ENCODE measurements at regions not wholly inside any gene's neighbourhood (a gene's known extent, or its start where the extent isn't known, plus 50 kb on each side); places are given as distances from the start of the nearest gene placed in this dataset.

DNA sequence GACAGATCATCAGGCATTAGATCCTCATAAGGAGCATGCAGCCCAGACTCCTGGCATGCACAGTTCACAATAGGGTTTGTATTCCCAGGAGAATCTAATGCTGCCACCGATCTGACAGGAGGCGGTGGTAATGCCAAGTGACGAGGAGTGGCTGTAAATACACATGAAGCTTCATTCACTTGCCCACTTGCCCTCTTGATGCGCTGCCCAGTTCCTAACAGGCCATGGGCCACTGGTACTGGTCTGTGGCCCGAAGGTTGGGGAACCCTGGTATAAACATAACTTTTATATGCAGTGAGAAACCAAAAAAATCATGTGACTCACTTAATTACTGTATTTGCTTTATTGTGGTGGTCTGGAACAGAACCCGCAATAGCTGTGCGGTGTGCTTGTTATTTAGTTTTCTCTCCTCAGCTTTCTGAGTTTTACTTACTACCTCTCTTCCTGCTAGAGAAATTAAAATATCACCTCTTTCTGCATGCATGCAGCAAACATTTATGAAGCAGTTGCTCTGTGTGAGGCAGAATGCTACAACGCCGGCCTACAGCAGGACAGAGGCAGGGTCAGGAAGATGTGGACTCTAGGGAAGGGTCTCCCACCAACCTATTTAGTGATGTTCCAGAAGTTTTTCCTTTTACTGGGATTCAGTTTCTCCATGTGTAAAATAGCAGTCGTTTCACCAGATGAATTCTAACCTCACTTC is 151.3 kb downstream of the MAF start:
- DNase-seq (ENCODE audit: insufficient read length, low spot score) (no peak), FAIRE-seq (no peak)

DNA sequence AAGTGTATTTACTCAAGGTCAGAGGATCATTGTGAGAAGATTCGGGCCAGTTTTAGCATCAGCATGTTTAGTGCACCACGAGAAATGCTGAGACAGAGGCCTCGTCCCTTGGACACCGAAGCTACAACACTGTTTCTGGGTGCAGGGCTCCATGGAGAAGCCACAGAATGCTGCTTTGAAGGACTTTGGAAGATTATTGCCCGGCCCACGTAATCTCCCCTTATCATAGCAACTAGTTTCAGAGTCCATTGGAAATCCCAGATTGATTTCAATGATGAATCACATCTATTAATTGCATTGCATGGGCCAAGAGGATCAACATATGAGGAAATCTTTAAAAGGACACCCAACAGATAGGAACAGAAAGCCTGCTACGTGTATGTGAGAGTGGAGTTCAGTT is 156.0 kb downstream of the MAF start:
- DNase-seq (ENCODE audit: insufficient read length, low spot score) (no peak), FAIRE-seq (no peak)

DNA sequence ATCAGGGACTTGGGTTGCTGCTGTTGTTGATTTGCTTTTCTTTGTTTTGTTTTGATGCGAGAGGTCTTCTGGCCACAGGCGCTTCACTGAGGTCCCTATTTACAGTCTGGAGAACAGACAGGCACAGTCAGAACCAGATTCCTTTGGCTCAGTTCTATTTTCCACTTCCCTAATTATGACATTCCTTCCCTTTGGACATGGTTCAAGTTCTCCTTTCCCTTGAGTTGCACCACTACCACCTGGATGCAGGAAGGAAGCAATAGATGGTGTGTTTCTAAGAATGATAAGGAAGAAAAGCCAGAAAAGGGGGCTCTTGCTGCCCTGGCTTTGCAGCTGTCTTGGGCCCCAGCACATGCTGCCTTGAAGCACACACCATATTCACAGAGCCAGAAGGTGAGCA is 160.6 kb downstream of the MAF start:
- DNase-seq (ENCODE audit: insufficient read length, low spot score) (no peak), FAIRE-seq (no peak)

DNA sequence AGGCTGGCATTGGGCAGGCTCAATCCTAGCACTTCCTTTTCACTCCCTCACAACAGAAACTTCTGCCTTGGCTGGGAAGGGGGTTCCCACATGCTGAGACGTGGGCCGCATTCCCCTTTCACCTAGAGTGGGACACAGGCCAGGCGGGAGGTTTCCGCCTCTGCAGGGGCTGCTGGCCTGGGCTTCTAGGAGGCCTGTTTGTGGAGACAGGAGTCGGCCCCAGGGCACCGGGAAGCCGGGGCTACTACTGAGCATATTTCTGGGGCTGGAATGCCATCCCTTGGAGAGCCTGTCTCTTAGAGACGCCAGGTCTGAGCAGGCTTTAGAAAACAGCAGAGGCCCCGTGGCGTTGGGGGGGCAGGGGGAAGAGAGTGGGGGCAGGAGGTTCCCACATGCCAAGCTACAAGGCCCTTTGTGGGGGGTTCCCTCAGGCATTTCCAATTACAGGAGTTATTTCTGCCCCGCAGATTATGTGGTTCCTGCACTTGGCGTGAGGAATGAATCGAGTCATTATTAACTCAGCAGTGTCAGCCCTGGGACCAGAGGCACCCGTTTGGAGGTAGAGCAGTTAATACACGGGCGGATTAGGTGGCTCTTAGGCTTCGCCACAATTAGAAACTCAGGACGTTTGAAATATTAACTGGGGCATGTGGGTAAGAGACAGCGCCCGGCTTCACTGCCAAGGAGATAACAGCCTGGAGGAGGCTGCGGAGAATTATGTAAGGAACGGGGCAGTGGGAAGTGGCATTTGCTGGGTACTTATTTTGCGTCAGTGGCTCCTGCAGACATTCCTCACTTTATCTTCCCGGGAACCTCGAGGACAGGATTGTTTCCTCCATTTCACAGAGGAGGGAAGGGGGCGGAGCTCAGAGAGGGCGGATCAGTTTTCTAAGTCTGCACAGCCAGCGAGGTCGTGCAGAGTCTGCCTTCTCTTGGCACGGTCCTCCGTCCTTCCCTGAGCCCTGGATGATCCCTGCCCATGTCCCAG is 162.5 kb downstream of the MAF start:
- FAIRE-seq (no peak), DNase-seq (ENCODE audit: insufficient read length, low spot score) (no peak)

DNA sequence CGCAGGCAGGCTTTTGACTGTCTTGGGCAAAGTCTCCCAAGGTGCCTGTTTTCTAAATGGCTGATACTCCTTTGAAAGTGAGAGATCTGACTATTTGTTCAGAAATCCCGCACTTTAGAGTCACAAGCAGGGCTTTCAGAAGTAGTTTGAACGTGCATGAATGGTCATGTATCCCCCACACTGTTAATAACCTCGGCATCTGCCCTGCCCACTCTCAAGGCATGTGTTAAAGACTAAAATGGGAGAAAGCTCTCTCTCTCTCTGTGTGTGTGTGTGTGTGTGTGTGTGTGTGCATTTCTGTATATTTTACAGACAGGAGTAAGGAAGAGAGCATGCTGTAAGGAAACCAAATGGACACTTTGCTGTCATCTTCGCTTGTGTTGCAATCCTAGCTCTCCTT is 163.7 kb downstream of the MAF start:
- DNase-seq (ENCODE audit: insufficient read length, low spot score) (no peak), FAIRE-seq (no peak)

DNA sequence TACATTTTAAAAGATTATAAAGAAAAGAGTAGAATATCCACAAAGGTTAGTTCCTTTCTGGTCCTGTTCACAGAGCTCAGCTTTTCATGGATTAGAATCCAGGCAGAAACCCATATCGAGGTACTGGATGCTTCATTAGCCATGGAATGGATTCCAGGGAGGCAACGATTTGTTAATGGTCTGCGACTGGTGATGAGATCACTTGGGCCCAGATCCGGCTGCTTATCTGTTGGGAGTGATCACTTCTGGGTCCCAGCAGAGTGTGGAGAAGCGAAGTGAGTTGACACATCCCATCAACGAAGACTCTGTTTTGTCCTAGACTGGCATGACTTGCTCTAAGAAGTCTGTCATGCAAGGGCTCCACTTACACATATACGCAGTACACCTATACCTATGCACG is 165.8 kb downstream of the MAF start:
- FAIRE-seq = no peak

DNA sequence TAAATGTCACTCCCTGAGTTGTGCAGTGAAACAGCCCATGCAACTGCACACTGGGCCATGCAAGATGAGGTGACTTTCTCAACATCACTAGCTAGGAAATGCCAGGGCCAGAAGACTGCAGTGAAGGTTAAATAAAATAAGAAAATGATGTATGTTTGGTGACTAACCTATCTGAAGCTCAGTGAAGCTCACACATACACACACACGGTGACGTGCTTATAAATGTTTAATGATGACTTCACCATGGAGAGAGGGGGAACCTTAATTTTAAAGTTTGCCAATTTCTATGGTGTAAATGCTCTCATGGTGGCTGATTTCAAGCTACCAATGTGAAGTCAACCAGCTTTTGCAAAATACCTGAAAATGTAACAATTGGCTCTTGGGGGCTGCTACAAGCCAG is 166.4 kb downstream of the MAF start:
- FAIRE-seq = no peak
- DNase-seq (ENCODE audit: insufficient read length, low spot score) = no peak

More for the DNA sequence above, 165.8 kb downstream of the MAF start:
- no peak for DNase-seq (ENCODE audit: insufficient read length, low spot score)

DNA sequence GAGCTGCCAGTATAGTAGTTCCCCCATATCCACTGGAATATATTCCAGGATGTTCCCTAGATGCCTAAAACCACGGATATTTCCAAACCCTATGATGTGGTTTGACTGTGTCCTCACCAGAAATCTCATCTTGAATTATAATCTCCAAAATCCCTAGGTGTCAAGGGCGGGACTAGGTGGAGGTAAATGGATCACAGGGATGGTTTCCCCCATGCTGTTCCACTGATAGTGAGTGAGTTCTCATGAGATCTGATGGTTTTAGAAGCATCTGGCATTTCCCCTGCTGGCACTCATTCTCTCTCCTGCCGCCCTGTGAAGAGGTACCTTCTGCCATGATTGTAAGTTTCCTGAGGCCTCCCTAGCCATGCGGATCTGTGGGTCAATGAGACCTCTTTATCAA is 168.6 kb downstream of the MAF start:
- no peak for DNase-seq (ENCODE audit: insufficient read length, low spot score)
- FAIRE-seq = no peak

DNA sequence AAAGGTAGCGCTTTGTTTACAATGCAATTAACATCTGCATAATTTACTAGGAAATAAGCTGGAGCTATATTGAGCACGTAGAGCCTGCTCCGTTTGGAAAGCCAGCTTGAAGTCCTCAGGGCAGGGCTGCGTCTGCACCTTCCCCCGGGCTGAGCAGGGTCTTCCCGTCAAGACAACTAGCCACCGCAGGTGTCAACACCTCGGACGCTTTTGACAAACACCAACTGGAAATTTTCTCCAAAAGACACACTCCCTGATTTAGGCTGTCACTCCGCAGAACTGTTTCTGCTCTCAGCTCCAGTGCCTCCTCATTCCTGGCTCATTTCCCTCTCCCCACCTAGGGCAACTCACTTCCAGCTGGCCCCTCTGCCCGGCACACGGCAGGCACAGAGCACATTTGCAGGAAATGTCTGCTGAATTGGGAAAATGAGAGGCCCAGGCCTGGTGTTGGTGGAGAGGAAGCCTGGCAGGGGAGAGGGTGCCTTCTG is 170.3 kb downstream of the MAF start:
- DNase-seq (ENCODE audit: insufficient read length, low spot score) (no peak), FAIRE-seq (no peak)

DNA sequence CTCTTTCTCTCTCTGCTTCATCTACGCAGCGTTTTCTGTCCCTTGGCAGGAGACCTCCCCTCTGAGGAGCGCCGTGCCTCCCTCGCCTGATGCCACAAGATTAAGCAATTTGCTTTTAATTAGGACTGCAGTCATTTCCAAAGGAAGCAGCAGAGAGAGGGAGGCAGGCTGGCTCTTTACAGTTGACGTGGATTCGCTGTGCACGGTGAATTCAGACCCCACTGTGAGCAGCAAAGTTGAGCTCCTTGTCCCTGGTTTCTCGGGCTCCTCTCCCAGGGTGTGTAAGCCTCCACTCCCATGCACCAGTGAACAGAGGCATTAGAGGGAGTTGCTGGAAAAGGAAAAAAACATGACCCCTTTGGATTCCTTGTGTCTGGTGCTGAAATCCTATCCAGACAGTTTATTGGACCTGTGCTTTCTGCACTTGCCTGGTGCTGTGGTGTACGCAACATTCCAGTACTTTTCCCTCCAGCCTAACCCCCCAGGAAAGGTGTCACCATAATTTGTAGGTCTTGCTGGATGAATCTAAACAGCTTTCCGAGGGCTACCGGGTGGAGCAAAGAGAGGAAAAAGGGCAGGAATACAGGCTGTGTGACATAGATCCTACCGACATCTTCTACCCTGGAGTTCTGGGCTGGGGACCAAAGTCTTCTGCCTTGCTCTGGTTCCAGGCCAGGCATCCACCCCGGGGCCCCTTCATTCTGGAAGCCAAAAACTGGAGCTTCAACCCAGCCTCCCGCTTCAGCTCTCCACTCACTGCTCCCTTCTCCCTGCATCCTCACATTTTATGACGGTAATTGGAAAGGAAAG is 171.0 kb downstream of the MAF start:
- no peak for FAIRE-seq
- no peak for DNase-seq (ENCODE audit: insufficient read length, low spot score)

DNA sequence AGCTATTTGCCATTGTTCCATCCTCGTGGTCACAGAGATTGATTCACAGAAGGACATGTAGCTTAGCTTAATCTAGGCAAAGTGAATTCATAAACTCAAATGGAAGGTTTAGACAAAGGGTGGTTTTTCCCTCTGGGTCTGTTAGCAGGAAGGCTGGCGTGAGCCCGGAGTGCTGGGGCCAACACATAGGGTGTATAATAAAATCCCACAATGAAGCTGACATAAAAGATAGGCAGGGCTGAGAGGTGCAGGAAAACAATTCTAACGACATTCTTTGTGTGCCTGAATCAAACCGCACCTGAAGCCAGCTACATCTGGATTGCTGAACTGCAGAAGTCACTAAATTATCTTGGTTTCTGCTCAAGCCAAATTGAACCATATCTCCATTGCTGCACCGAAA is 173.9 kb downstream of the MAF start:
- no peak for DNase-seq (ENCODE audit: insufficient read length, low spot score)
- FAIRE-seq = no peak

DNA sequence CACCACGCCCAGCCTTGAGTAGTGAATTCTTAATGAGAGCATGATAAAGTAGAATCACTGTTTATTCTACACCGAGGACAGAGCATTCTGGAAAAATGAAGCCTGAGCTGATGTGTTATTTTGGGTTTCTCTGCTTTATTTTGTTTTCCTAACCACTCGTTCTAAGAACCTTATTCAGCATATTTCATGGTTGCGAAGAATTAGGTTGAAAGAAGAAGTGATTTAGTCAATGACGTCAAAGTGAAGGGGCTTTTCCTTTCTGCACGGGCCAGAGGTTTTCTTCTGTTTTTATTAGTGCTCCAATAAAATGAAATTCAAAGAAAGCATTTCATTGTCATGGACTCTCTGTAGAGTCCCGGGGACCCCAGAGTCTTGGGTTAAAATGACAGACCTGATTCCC is 178.5 kb downstream of the MAF start:
- FAIRE-seq (no peak), DNase-seq (ENCODE audit: insufficient read length, low spot score) (no peak)

DNA sequence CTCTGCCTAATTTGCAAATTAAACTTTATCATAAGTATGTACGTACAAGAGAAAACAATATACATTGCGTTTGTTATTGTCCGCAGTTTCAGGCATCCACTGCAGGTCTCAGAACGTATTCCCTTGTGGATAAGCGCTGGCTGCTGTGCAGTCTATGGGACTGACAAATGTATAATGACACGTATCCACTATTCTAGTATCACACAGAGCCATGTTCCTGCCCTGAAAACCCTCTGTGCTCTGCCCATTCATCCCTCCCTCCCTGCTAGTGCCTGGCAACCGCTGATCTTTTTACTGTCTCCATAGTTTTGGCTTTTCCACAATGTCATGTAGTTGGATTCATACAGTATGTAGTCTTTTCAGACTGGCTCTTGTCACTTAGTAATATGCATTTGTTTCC is 179.4 kb downstream of the MAF start:
- no peak for FAIRE-seq

DNA sequence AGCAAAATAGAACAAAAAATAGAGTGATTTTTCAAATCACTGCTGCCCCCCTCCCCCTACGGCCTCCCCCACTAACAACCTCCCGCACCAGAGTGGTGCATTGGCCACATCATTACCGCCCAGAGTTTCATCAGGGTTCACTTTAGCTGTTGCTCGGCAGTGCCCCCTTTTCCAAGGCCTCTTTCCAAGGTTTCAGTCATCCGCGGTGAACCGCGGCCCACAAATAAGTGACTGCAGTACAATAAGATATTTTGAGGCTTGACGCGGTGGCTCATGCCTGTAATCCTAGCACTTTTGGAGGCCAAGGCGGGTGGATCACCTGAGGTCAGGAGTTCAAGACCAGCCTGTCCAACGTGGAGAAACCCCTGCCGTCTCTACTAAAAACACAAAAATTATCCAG is 180.0 kb downstream of the MAF start:
- DNase-seq (ENCODE audit: insufficient read length, low spot score) (no peak), FAIRE-seq (no peak)

More for the DNA sequence above, 179.4 kb downstream of the MAF start:
- DNase-seq (ENCODE audit: insufficient read length, low spot score) = no peak

DNA sequence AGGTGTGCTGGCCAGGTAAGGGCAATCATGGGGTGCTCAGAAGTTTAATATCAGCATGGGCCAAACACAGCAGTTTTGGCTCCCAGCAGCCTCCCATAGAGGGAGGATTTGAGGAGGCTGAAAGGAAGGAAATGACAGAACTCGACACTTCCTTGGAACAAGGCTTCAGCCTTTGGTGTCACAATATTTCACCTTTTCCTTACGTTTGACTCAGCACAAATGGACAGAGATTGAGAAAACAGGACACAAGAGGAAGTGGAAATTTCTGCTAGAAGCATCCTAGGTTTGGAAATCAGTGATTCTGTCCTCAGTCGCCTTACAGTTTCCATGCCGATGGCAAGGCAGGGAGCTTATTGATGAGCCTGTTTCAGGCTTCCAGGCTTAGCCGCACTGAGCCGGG is 181.4 kb downstream of the MAF start:
- no peak for DNase-seq (ENCODE audit: insufficient read length, low spot score)
- no peak for FAIRE-seq

DNA sequence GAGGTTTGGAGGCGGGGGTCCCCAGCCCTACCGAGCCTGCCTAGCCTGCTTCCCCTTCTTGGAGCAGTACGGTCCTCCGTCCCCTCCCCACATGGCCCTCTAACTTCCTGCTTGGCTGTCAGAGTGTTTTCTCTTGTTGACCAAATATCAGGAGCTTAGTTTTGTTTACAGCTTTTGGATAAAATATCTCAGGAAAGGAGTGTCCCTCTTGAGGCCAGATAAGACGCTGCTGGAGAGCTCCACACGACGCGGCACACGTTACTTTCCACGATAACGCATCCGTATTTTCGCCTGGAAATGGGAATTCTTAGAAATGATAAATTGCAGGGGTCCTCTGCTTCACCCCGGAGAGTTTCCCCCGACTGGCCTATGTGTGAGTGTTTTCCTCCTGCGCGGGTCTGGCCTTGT is 182.9 kb downstream of the MAF start:
- FAIRE-seq (no peak), DNase-seq (ENCODE audit: insufficient read length, low spot score) (no peak)

DNA sequence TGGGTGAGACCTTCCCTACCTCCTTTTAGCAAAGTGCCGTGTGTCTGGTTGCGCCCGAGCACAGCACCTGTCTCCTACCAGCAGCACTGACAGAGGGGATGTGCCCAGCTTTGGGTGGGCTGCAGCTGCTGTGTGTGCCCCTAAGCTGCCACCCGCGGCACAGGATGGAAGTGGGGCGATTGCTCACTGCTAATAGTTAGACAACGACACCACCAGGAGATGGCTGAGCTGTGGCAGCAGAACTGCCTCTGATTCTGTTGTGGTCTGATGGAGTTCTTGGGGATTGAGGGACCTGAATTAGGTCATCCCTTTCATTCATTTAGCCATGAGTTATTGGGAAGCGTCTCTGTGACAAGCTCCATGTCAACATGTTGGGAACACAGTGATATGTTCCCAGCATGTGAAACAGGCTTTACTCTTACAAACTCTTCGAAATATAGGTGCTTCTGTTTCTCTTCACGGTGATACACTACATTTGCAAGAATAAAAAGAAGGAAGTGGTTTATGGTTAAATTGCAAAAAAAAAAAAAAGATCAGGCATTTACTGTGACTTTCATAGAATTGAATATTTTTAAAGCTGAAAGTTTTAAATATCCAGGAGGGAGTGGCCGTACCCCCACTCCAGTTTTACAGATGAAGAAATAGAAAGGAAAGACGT is 184.4 kb downstream of the MAF start:
- FAIRE-seq (no peak), DNase-seq (ENCODE audit: insufficient read length, low spot score) (no peak)

DNA sequence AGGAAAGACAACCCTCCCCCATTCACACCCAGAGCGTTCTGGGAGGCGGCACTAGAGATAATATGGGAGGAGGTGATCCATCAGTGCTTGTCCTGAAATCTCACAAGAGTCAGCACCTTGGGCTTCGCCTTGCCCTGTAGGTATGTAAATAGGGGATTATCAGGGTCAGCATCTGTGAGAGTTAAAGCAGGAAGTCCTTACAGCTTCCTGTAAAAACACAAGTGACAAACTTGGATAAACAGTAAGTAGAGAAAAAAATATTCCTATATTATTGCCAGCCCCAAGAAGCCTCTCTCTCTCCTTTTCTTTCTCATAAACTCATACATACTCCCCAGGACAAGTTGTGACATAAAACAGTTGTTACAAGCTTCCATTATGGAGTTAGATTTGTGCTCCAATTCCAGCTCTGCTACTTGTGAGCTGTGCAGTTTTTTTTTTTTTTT is 187.7 kb downstream of the MAF start:
- FAIRE-seq = no peak
- no peak for DNase-seq (ENCODE audit: insufficient read length, low spot score)

DNA sequence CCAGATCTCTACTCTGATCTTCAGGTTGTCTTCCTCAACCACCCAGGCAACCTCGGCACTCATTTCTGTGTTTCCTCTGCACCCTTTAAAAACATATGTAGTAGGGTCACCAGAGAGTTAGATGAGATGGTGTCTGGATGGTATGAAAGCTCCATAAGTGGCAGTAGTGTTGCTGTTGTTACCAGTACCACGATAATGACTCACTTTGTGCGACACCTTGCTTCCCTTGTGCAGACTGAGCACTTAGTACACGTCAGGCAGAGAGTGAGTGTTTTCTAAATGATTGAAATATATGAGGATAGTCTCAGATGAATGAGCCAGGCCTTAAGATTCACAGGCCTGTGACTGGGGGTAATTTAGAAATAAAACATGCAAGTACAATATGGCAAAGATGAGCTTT is 188.7 kb downstream of the MAF start:
- DNase-seq (ENCODE audit: insufficient read length, low spot score) = no peak
- no peak for FAIRE-seq

DNA sequence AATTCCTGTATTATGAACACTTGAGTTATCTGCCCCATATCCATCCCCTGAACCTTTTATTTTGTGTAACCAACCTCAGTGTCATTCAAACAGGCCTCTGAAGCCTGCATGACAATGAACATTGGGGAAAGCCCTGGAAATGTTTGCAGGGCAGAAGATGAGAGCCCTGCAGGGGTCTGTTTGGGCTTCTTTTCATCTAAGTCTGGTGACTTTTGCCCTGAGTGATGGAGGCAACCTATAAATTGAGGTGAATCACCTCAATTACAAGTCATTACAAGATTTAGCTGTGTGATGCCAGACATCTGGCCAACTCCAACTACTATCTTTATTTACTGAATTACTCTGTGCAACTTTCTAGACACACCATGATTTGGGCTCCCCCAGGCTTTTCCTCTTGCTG is 189.2 kb downstream of the MAF start:
- DNase-seq (ENCODE audit: insufficient read length, low spot score) (no peak), FAIRE-seq (no peak)

Data from GM19239 (cell line).